ENCODE measurements at regions not wholly inside any gene's neighbourhood (a gene's known extent, or its start where the extent isn't known, plus 50 kb on each side); places are given as distances from the start of the nearest gene placed in this dataset.
"Not testable (repeated sequence)": the region's sequence is repeated elsewhere in the genome, so short reads cannot be mapped to it uniquely, and the experiment has no call there.

DNA sequence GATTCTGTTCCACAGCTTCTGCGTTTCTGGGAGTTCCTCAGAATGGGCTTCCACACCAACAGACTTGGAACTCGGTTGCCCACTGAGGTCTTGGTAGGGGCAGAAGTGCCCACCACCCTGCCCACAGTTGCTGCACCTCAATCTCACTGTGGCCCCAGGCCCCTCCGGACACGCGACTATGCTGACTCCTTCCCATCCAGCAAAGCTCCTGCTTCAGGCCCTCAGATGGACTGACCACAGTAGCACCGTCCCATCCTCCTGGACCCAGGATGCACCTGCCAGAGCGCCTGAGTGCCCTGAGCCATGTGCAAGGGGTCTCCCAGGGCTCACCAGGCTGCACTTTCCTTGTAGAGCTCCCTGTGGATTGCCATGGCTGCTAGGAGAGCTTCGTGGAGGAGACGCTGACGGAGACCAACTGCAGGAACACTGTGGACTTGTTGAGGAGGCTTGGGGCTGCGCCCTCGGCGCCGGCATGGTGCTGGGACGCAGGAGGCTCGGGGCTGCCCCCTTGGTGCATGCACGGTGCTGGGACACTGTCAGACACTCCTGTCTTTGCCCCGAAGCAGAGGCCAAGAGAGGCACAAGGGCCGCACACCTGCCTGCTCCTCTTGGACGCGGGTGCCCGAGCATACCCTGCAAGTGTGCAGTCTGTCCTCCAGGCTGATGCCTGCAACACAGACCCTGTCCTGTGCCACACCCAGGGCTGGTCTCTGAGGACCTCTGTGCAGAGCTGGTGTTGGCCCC lies 201.3 kb downstream of the LIPI start:
- POLR2A ChIA-PET; H4K20me1 ChIP-seq (replicated peaks; ENCODE audit: control insufficient read depth, extremely low read depth, insufficient read depth, low read length); dilution Hi-C loops (cut with MboI; ENCODE audit: extremely low pct_ligation_motif_present, low sequenced_read_pairs); BruUV-seq (replicated peaks); H3K9ac ChIP-seq (replicated peaks; ENCODE audit: extremely low read depth, insufficient read depth, low read length); CTCF ChIA-PET; DNase-seq (ENCODE audit: low read depth, low spot score); H3K4me1 ChIP-seq (ENCODE audit: control insufficient read depth, extremely low read depth, insufficient read depth, low read length); H3K27me3 ChIP-seq (ENCODE audit: control insufficient read depth in 2 of 2, insufficient read depth in 2 of 2, low read length in 2 of 2); H2AFZ ChIP-seq (ENCODE audit: low read depth, low read length); H3K9me1 ChIP-seq (replicated peaks; ENCODE audit: control insufficient read depth, extremely low read depth, insufficient read depth, low read length); FAIRE-seq; H3K4me3 ChIP-seq (replicated peaks in 1 of 3; ENCODE audit: insufficient read depth in 1 of 3, low read depth in 1 of 3, low read length in 3 of 3); intact Hi-C loops (cut with micrococcal nuclease); H3K36me3 ChIP-seq (ENCODE audit: control insufficient read depth in 2 of 2, extremely low read depth in 1 of 2, insufficient read depth in 2 of 2, low read length in 2 of 2); H3K9me3 ChIP-seq (replicated peaks; ENCODE audit: control insufficient read depth, insufficient read depth, low read length); H3K4me2 ChIP-seq (ENCODE audit: insufficient read depth, low read length); H3K79me2 ChIP-seq (ENCODE audit: control insufficient read depth, insufficient read depth, low read length); H3K27ac ChIP-seq (ENCODE audit: insufficient read depth, low read depth, low read length): not testable (repeated sequence)

DNA sequence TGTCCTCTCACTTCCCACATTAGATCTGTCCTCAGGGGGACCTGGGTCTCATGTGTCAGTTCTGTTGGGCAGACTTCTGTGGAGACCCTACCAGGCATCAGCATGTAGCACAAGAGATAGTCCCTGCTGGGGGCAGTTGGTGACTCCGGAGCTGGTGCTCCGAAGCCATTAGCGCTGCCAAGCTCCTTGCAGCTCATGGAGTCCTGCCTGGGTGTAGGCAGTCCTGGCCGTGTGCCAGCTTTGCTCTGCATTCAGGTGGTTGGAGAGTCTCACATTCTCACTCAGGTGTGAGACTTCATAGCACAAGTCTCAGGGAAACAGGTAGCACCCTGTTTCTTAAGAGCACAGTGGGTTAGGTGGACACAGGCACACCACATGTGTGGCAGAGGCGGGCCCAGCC lies 202.3 kb downstream of the LIPI start:
- BruUV-seq (replicated peaks); H3K9me1 ChIP-seq (replicated peaks; ENCODE audit: control insufficient read depth, extremely low read depth, insufficient read depth, low read length); H3K27ac ChIP-seq (ENCODE audit: insufficient read depth, low read depth, low read length); H3K36me3 ChIP-seq (ENCODE audit: control insufficient read depth in 2 of 2, extremely low read depth in 1 of 2, insufficient read depth in 2 of 2, low read length in 2 of 2); H3K4me3 ChIP-seq (replicated peaks in 1 of 3; ENCODE audit: insufficient read depth in 1 of 3, low read depth in 1 of 3, low read length in 3 of 3); H3K9me3 ChIP-seq (replicated peaks; ENCODE audit: control insufficient read depth, insufficient read depth, low read length); DNase-seq (ENCODE audit: low read depth, low spot score); CTCF ChIA-PET; H3K4me1 ChIP-seq (ENCODE audit: control insufficient read depth, extremely low read depth, insufficient read depth, low read length); H3K9ac ChIP-seq (replicated peaks; ENCODE audit: extremely low read depth, insufficient read depth, low read length); FAIRE-seq; dilution Hi-C loops (cut with MboI; ENCODE audit: extremely low pct_ligation_motif_present, low sequenced_read_pairs); H2AFZ ChIP-seq (ENCODE audit: low read depth, low read length); H3K27me3 ChIP-seq (ENCODE audit: control insufficient read depth in 2 of 2, insufficient read depth in 2 of 2, low read length in 2 of 2); H3K79me2 ChIP-seq (ENCODE audit: control insufficient read depth, insufficient read depth, low read length); POLR2A ChIA-PET; H4K20me1 ChIP-seq (replicated peaks; ENCODE audit: control insufficient read depth, extremely low read depth, insufficient read depth, low read length); H3K4me2 ChIP-seq (ENCODE audit: insufficient read depth, low read length); intact Hi-C loops (cut with micrococcal nuclease): not testable (repeated sequence)

DNA sequence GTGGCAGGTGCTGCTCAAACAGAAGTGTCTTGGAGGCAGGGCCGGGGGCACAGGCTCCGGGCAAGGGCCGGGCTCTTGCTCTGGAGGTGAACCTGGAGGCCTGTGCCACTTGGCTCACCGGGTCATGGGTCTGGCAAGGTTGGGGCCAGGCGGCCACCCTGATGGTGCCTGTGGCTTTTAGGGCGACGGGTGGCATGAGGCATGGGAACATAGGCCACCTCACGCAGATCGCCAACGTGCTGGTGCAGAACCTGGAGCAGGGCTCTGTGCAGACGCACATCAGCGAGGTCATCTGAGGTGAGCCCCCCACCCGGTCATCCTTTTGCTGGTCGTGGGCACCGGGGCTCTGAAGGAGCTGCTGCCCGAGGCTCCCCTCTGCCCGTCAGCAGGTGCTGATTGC lies 202.7 kb downstream of the LIPI start:
- H3K9ac ChIP-seq (replicated peaks; ENCODE audit: extremely low read depth, insufficient read depth, low read length); H4K20me1 ChIP-seq (replicated peaks; ENCODE audit: control insufficient read depth, extremely low read depth, insufficient read depth, low read length); H3K36me3 ChIP-seq (ENCODE audit: control insufficient read depth in 2 of 2, extremely low read depth in 1 of 2, insufficient read depth in 2 of 2, low read length in 2 of 2); H3K4me3 ChIP-seq (replicated peaks in 1 of 3; ENCODE audit: insufficient read depth in 1 of 3, low read depth in 1 of 3, low read length in 3 of 3); H3K27ac ChIP-seq (ENCODE audit: insufficient read depth, low read depth, low read length); FAIRE-seq; H3K9me1 ChIP-seq (replicated peaks; ENCODE audit: control insufficient read depth, extremely low read depth, insufficient read depth, low read length); DNase-seq (ENCODE audit: low read depth, low spot score); H3K4me1 ChIP-seq (ENCODE audit: control insufficient read depth, extremely low read depth, insufficient read depth, low read length); H3K79me2 ChIP-seq (ENCODE audit: control insufficient read depth, insufficient read depth, low read length); H3K9me3 ChIP-seq (replicated peaks; ENCODE audit: control insufficient read depth, insufficient read depth, low read length); dilution Hi-C loops (cut with MboI; ENCODE audit: extremely low pct_ligation_motif_present, low sequenced_read_pairs); H3K27me3 ChIP-seq (ENCODE audit: control insufficient read depth in 2 of 2, insufficient read depth in 2 of 2, low read length in 2 of 2); POLR2A ChIA-PET; H3K4me2 ChIP-seq (ENCODE audit: insufficient read depth, low read length); CTCF ChIA-PET; H2AFZ ChIP-seq (ENCODE audit: low read depth, low read length); intact Hi-C loops (cut with micrococcal nuclease); BruUV-seq (replicated peaks): not testable (repeated sequence)

DNA sequence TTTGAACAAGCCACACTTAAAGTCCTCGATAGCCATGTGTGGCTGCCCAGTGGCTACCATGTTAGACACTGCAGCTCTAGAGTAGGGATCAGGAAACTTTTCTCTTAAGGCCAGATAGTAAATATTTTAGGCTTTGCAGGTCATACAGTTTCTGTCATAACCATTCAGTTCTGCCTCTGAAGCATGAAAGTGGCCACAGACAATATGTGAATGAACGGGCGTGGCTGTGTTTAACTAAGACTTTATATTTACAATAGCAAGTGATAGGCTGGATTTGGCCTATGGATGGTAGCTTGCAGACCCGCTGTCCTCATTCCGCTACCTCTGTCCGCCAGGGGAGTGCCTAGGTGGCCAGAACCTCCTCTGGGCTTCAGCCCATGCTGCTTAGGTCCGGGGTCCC lies 204.6 kb downstream of the LIPI start:
- H3K79me2 ChIP-seq (ENCODE audit: control insufficient read depth, insufficient read depth, low read length); H3K27me3 ChIP-seq (ENCODE audit: control insufficient read depth in 2 of 2, insufficient read depth in 2 of 2, low read length in 2 of 2); H3K4me1 ChIP-seq (ENCODE audit: control insufficient read depth, extremely low read depth, insufficient read depth, low read length); H3K4me3 ChIP-seq (replicated peaks in 1 of 3; ENCODE audit: insufficient read depth in 1 of 3, low read depth in 1 of 3, low read length in 3 of 3); DNase-seq (ENCODE audit: low read depth, low spot score); CTCF ChIA-PET; BruUV-seq (replicated peaks); intact Hi-C loops (cut with micrococcal nuclease); H3K36me3 ChIP-seq (ENCODE audit: control insufficient read depth in 2 of 2, extremely low read depth in 1 of 2, insufficient read depth in 2 of 2, low read length in 2 of 2); H3K9me3 ChIP-seq (replicated peaks; ENCODE audit: control insufficient read depth, insufficient read depth, low read length); H3K27ac ChIP-seq (ENCODE audit: insufficient read depth, low read depth, low read length); dilution Hi-C loops (cut with MboI; ENCODE audit: extremely low pct_ligation_motif_present, low sequenced_read_pairs); H4K20me1 ChIP-seq (replicated peaks; ENCODE audit: control insufficient read depth, extremely low read depth, insufficient read depth, low read length); POLR2A ChIA-PET; H2AFZ ChIP-seq (ENCODE audit: low read depth, low read length); H3K9ac ChIP-seq (replicated peaks; ENCODE audit: extremely low read depth, insufficient read depth, low read length); H3K4me2 ChIP-seq (ENCODE audit: insufficient read depth, low read length); FAIRE-seq; H3K9me1 ChIP-seq (replicated peaks; ENCODE audit: control insufficient read depth, extremely low read depth, insufficient read depth, low read length): not testable (repeated sequence)

All from endothelial cell of umbilical vein (primary cell).